Mesenchymal stem cell (in vitro differentiated cells and primary cell): ENCODE measurements at regions not wholly inside any gene's neighbourhood (a gene's known extent, or its start where the extent isn't known, plus 50 kb on each side); places are given as distances from the start of the nearest gene placed in this dataset.

Experiments
- DNase-seq: peaks from one replicate; pipeline ENCODE4 v3.0.0-alpha.2; 2013
- H2AFZ ChIP-seq: one replicate; pipeline ENCODE4 v1.6.1; 2013; ENCODE audit warnings: low read depth, mild to moderate bottlenecking, control low read depth, inconsistent platforms, low read length, moderate library complexity
- H2AK5ac ChIP-seq: 2 replicates; pipeline ENCODE4 v1.6.1; 2013; ENCODE audit warnings: low read length, moderate library complexity, mild to moderate bottlenecking, inconsistent platforms; ENCODE audit not compliant: severe bottlenecking
- H2BK120ac ChIP-seq: one replicate; pipeline ENCODE4 v1.6.1; 2013; ENCODE audit warnings: low read depth, mild to moderate bottlenecking, inconsistent platforms, low read length, moderate library complexity
- H2BK12ac ChIP-seq, 2 experiments: one replicate each; pipeline ENCODE4 v1.6.1; 2013; ENCODE audit warnings: inconsistent platforms in 2 of 2, low read length in 2 of 2, mild to moderate bottlenecking in 2 of 2, moderate library complexity in 2 of 2, control low read depth in 1 of 2
- H2BK15ac ChIP-seq: one replicate; pipeline ENCODE4 v1.6.1; 2013; ENCODE audit warnings: mild to moderate bottlenecking, low read depth, inconsistent platforms; ENCODE audit not compliant: poor library complexity, severe bottlenecking
- H2BK5ac ChIP-seq: 2 replicates; pipeline ENCODE4 v1.6.1; 2013; ENCODE audit warnings: low read depth, mild to moderate bottlenecking, low read length, control low read depth, inconsistent platforms; ENCODE audit not compliant: poor library complexity, severe bottlenecking
- H3K14ac ChIP-seq, 2 experiments: one replicate each; pipeline ENCODE4 v1.6.1; 2013; ENCODE audit warnings: inconsistent platforms in 2 of 2, low read length in 2 of 2, control low read depth in 1 of 2, mild to moderate bottlenecking in 1 of 2, moderate library complexity in 1 of 2
- H3K18ac ChIP-seq, 2 experiments: one replicate each; pipeline ENCODE4 v1.6.1; 2013; ENCODE audit warnings: inconsistent platforms in 2 of 2, low read length in 2 of 2, control low read depth in 1 of 2, low read depth in 1 of 2, mild to moderate bottlenecking in 1 of 2
- H3K23ac ChIP-seq, 2 experiments: one replicate each; pipeline ENCODE4 v1.6.1; 2013; ENCODE audit warnings: inconsistent platforms in 2 of 2, low read length in 2 of 2, mild to moderate bottlenecking in 2 of 2, moderate library complexity in 2 of 2, control low read depth in 1 of 2
- H3K27ac ChIP-seq: 2 replicates; pipeline ENCODE4 v1.5.1; 2013; ENCODE audit warnings: mild to moderate bottlenecking, moderate library complexity, low read length, control low read depth, inconsistent platforms; ENCODE audit not compliant: poor library complexity, severe bottlenecking
- H3K27me3 ChIP-seq, 2 experiments: 2 replicates each; pipeline versions ENCODE4 v1.6.1 to v1.7.0; 2013; ENCODE audit warnings: low read length in 2 of 2, mild to moderate bottlenecking in 2 of 2, moderate library complexity in 2 of 2, control low read depth in 1 of 2, inconsistent platforms in 1 of 2; ENCODE audit not compliant: control insufficient read depth in 1 of 2, insufficient read depth in 1 of 2
- H3K36me3 ChIP-seq, 2 experiments: 2 replicates each; pipeline versions ENCODE4 v1.6.1 to v1.7.0; 2013; ENCODE audit warnings: low read length in 2 of 2, control low read depth in 1 of 2, inconsistent platforms in 1 of 2, low read depth in 1 of 2, mild to moderate bottlenecking in 1 of 2; ENCODE audit not compliant: insufficient read depth in 2 of 2, control insufficient read depth in 1 of 2
- H3K4ac ChIP-seq, 2 experiments: one replicate each; pipeline ENCODE4 v1.6.1; 2013; ENCODE audit warnings: inconsistent platforms in 2 of 2, low read length in 2 of 2, mild to moderate bottlenecking in 2 of 2, moderate library complexity in 2 of 2, control low read depth in 1 of 2, low read depth in 1 of 2
- H3K4me1 ChIP-seq: 2 replicates; pipeline ENCODE4 v1.6.1; 2013; ENCODE audit warnings: low read depth, low read length, control low read depth; ENCODE audit not compliant: control insufficient read depth, insufficient read depth
- H3K4me2 ChIP-seq: 2 replicates; pipeline ENCODE4 v1.6.1; 2013; ENCODE audit warnings: low read length, mild to moderate bottlenecking, inconsistent platforms; ENCODE audit not compliant: poor library complexity, severe bottlenecking
- H3K4me3 ChIP-seq, 2 experiments: 2 replicates each; pipeline versions ENCODE4 v1.5.1 to v1.7.0; 2013; ENCODE audit warnings: low read length in 2 of 2, mild to moderate bottlenecking in 2 of 2, control low read depth in 1 of 2, low read depth in 1 of 2; ENCODE audit not compliant: insufficient read depth in 1 of 2
- H3K79me1 ChIP-seq: replicated peaks from 2 replicates; pipeline ENCODE4 v1.6.1; 2013; ENCODE audit warnings: mild to moderate bottlenecking, control low read depth, low read length, inconsistent platforms; ENCODE audit not compliant: poor library complexity, severe bottlenecking
- H3K9ac ChIP-seq: 2 replicates; pipeline ENCODE4 v1.7.0; 2013; ENCODE audit warnings: mild to moderate bottlenecking, low read length, moderate library complexity
- H3K9me3 ChIP-seq: 2 replicates; pipeline ENCODE4 v1.7.0; 2013; ENCODE audit warnings: mild to moderate bottlenecking, low read length; ENCODE audit not compliant: control insufficient read depth
- H4K8ac ChIP-seq: one replicate; pipeline ENCODE4 v1.6.1; 2013; ENCODE audit warnings: inconsistent platforms, mild to moderate bottlenecking, low read length, moderate library complexity
- H4K91ac ChIP-seq: one replicate; pipeline ENCODE4 v1.6.1; 2013; ENCODE audit warnings: mild to moderate bottlenecking, low read length, inconsistent platforms
- WGBS: methylation state at CpG from one replicate; pipeline ENCODE4 v1.1.7; 2013; ENCODE audit warnings: mixed read lengths; 5-methylcytosine and 5-hydroxymethylcytosine counted together

DNA sequence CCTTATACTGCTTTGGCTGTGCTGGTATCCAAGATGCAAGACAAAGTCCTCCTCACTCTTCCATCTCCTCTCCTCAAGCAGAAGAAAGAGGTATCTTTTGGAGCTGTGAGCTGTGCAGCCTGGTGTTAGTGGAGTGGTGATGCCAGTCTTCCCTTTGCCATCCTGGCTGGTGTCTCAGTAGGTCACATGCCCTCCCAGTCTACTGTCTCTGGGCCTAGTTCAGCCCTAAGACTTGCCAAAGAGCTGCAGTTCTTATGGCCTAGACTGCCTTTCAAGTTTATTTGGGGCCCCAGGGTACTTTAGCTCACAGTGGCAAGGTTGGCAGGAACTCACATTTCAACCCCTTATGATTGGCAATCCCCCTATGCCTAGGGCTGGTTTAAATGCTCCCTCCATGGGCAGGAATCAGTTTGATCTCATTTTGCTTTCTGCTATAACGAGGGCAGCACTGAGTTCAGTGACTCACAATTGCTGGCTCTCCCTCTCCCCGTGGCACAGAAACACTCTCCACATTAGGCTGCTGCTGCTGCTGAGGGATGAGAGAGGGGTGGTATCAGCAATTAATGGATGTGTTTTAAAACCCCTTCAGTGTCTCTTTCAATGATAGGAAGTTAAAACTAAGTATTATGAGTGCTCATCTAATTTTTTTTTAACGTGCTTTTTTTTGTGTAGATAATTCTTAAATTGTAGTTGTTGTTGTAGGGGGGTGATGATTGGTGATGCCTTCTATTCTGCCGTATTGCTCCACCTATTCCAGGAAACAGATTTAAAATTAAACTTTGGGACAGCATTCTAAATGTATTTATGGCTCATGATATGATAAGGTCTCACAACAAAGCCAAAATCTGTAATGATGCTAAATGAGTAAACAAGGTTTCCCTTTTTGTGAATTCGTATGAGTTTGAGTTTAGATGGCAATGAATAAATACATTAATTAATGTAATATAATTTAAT is 1295.0 kb downstream of the JRKL start:
- H3K4me2 ChIP-seq = no peak overlapping the region
- H4K8ac ChIP-seq = no peak overlapping the region
- no peak overlapping the region for H3K18ac ChIP-seq
- no peaks in the 10 kb centered on the region for H3K79me1 ChIP-seq
- no peak overlapping the region for H2BK15ac ChIP-seq
- H2BK12ac ChIP-seq = no peak overlapping the region
- no peak overlapping the region for H3K27ac ChIP-seq
- H3K9me3 ChIP-seq = peaks cover 16% of the 10 kb centered on the region
- no peak overlapping the region for H4K91ac ChIP-seq
- H3K4me1 ChIP-seq = no peaks in the 10 kb centered on the region
- no peak overlapping the region for H3K4ac ChIP-seq
- no peak for DNase-seq
- H3K14ac ChIP-seq = no peak overlapping the region
- no peak overlapping the region for H3K4me3 ChIP-seq
- WGBS = 65% methylated on average over 2 of the region's 5 CpGs
- H2AK5ac ChIP-seq = no peak overlapping the region
- no peak overlapping the region for H2BK120ac ChIP-seq
- no peak overlapping the region for H2BK5ac ChIP-seq
- no peaks in the 10 kb centered on the region for H3K27me3 ChIP-seq
- no peaks in the 10 kb centered on the region for H3K36me3 ChIP-seq
- no peak overlapping the region for H2AFZ ChIP-seq
- H3K9ac ChIP-seq = no peak overlapping the region
- H3K23ac ChIP-seq = no peak overlapping the region

DNA sequence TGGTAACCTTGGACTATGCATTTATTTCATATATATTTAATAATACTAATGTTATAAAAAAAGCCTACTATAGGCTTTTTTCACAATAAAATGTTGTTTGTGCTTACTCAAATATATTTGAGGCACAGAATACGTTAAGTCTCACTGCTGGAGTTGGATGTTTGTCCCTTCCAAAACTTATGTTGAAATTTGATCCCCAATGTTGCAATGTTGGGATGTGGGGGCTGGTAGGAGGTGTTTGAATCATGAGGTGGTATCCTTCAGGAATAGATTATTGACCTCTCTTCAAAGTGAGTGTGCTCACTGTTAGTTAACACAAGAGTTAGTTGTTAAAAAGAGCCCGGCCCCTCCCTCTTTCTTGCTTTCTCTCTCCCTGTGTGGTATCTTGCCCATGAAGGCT is 1295.9 kb downstream of the JRKL start:
- WGBS = 78% methylated on average over 2 of the region's 2 CpGs
- no peak overlapping the region for H3K4me3 ChIP-seq
- peaks cover 11% of the 10 kb centered on the region for H3K9me3 ChIP-seq
- H2BK15ac ChIP-seq = no peak overlapping the region
- no peaks in the 10 kb centered on the region for H3K4me1 ChIP-seq
- no peak overlapping the region for H3K27ac ChIP-seq
- H3K27me3 ChIP-seq = no peaks in the 10 kb centered on the region
- H3K4me2 ChIP-seq = no peak overlapping the region
- no peak overlapping the region for H3K4ac ChIP-seq
- H2BK120ac ChIP-seq = no peak overlapping the region
- no peak overlapping the region for H3K18ac ChIP-seq
- H3K9ac ChIP-seq = no peak overlapping the region
- H2AK5ac ChIP-seq = no peak overlapping the region
- H3K23ac ChIP-seq = no peak overlapping the region
- no peak overlapping the region for H4K91ac ChIP-seq
- no peak overlapping the region for H2AFZ ChIP-seq
- no peak overlapping the region for H4K8ac ChIP-seq
- no peaks in the 10 kb centered on the region for H3K36me3 ChIP-seq
- H2BK12ac ChIP-seq = no peak overlapping the region
- H3K14ac ChIP-seq = no peak overlapping the region
- H3K79me1 ChIP-seq = no peaks in the 10 kb centered on the region
- DNase-seq = no peak
- no peak overlapping the region for H2BK5ac ChIP-seq

DNA sequence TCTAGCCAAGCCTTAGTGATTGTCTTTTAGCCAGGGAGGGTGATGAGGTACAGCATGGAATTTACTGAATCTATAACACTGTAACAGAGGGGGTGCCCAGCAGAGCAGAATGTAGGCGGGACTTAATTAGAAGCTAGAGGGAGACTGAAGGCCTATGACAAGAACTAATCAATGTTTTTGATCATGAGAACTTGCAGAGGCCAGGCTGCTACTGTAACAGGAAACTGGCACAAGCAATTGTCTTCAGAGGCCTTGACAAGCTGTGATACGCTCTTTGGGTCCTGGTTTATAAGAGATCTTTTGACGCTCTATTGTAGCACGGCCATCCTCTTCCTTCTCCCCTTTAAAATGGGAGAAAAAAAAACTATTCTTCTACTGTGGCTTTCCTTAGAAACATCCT is 1297.3 kb downstream of the JRKL start:
- no peaks in the 10 kb centered on the region for H3K79me1 ChIP-seq

DNA sequence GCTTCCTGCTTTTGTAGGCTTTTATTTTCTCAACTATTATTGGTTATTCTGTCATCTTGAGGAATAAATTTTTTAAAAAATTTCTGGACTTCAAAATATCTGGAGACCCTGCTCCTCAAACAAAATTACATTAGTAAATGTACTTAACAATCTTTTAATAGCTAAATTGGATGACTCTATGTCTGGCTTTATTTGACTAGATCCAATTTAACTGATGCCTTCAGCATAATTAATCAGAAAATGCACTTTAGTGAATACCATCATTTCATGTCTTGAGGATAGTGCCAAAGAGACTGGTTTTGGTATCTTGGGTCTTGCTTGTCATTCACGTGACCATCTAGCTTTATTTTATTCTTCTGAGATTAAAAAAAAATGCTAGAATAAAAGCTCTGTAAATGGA is 1301.2 kb downstream of the JRKL start:
- H3K9ac ChIP-seq = no peak overlapping the region
- no peaks in the 10 kb centered on the region for H3K4me1 ChIP-seq
- peaks cover 5% of the 10 kb centered on the region for H3K9me3 ChIP-seq
- H2AFZ ChIP-seq = no peak overlapping the region
- no peak overlapping the region for H2BK12ac ChIP-seq
- H2AK5ac ChIP-seq = no peak overlapping the region
- H3K4me2 ChIP-seq = no peak overlapping the region
- H3K27me3 ChIP-seq = no peaks in the 10 kb centered on the region
- no CpG with 5 or more reads among the region's 1 CpG for WGBS
- no peak overlapping the region for H3K4ac ChIP-seq
- no peak overlapping the region for H3K18ac ChIP-seq
- H2BK120ac ChIP-seq = no peak overlapping the region
- no peak overlapping the region for H3K4me3 ChIP-seq
- no peak for DNase-seq
- H3K14ac ChIP-seq = no peak overlapping the region
- no peak overlapping the region for H4K8ac ChIP-seq
- H3K23ac ChIP-seq = no peak overlapping the region
- no peaks in the 10 kb centered on the region for H3K36me3 ChIP-seq
- no peak overlapping the region for H2BK15ac ChIP-seq
- no peaks in the 10 kb centered on the region for H3K79me1 ChIP-seq
- H4K91ac ChIP-seq = no peak overlapping the region
- H2BK5ac ChIP-seq = no peak overlapping the region
- no peak overlapping the region for H3K27ac ChIP-seq

More for the DNA sequence above, 1297.3 kb downstream of the JRKL start:
- H3K23ac ChIP-seq = no peak overlapping the region
- no peak overlapping the region for H3K4ac ChIP-seq
- peaks cover 11% of the 10 kb centered on the region for H3K9me3 ChIP-seq
- H2BK5ac ChIP-seq = no peak overlapping the region
- no peak overlapping the region for H3K9ac ChIP-seq
- H3K27ac ChIP-seq = no peak overlapping the region
- no peak overlapping the region for H2AK5ac ChIP-seq
- H2BK120ac ChIP-seq = no peak overlapping the region
- H2AFZ ChIP-seq = no peak overlapping the region
- no peak overlapping the region for H3K4me2 ChIP-seq
- no peak overlapping the region for H2BK15ac ChIP-seq
- no peaks in the 10 kb centered on the region for H3K4me1 ChIP-seq
- no peak overlapping the region for H3K18ac ChIP-seq
- DNase-seq = no peak
- no peak overlapping the region for H4K8ac ChIP-seq
- H3K4me3 ChIP-seq = no peak overlapping the region
- 64% methylated on average over 2 of the region's 4 CpGs for WGBS
- H4K91ac ChIP-seq = no peak overlapping the region
- H2BK12ac ChIP-seq = no peak overlapping the region
- H3K27me3 ChIP-seq = no peaks in the 10 kb centered on the region
- no peak overlapping the region for H3K14ac ChIP-seq
- no peaks in the 10 kb centered on the region for H3K36me3 ChIP-seq
